K562 (cell line): ENCODE measurements at regions not wholly inside any gene's neighbourhood (a gene's known extent, or its start where the extent isn't known, plus 50 kb on each side); places are given as distances from the start of the nearest gene placed in this dataset.

Source experiments
- ZNF407 ChIP-seq: fragments of 450-650 bp; IDR thresholded peaks from 2 replicates; pipeline ENCODE4 v1.6.1; 2016; ENCODE audit warnings: low read depth
- ZNF408 ChIP-seq: fragments of 250-450 bp; sonication (Bioruptor Pico); IDR thresholded peaks from 2 replicates; pipeline ENCODE4 v1.4.0; 2020; ENCODE audit warnings: low read depth, mild to moderate bottlenecking, moderate library complexity

GRCh38 chr1:79281442-79281841 is 274.9 kb upstream of the ADGRL4 start:
- TF ChIP-seq ZNF408 (CRISPR knock-in tag), result no peak
- TF ChIP-seq ZNF407, result no peak
